SK-N-SH (cell line): ENCODE measurements at regions not wholly inside any gene's neighbourhood (a gene's known extent, or its start where the extent isn't known, plus 50 kb on each side); places are given as distances from the start of the nearest gene placed in this dataset.

Experiments
- CHD2 ChIP-seq: fragments of 150-350 bp; IDR thresholded peaks from 2 replicates; pipeline ENCODE4 v1.6.1; 2018; ENCODE audit warnings: low read length; ENCODE audit not compliant: partially characterized antibody
- CTCF ChIP-seq: fragments of 200-600 bp; sonication (generic); IDR thresholded peaks from 2 replicates; pipeline ENCODE4 v1.6.1; 2017; ENCODE audit warnings: antibody characterized with exemption, mild to moderate bottlenecking, moderate library complexity
- EP300 ChIP-seq, 2 experiments: IDR thresholded peaks; 2 replicates each; pipeline versions ENCODE4 v1.4.0 to v1.6.1; 2012; ENCODE audit warnings: borderline replicate concordance in 1 of 2, low read depth in 1 of 2, low read length in 1 of 2
- MAX ChIP-seq: IDR thresholded peaks from 2 replicates; pipeline ENCODE4 v1.4.0; 2012; ENCODE audit warnings: low read depth
- PBX3 ChIP-seq: IDR thresholded peaks from 2 replicates; pipeline ENCODE4; 2012
- POLR2AphosphoS5 ChIP-seq: IDR thresholded peaks from 2 replicates; pipeline ENCODE4 v1.6.1; 2012; ENCODE audit warnings: low read depth, low read length
- REST ChIP-seq: IDR thresholded peaks from 2 replicates; pipeline ENCODE4 v1.6.1; 2012; ENCODE audit warnings: mild to moderate bottlenecking, low read depth, low read length, moderate library complexity
- RXRA ChIP-seq: IDR thresholded peaks from 2 replicates; pipeline ENCODE4 v1.4.0; 2012; ENCODE audit warnings: low read depth, mild to moderate bottlenecking, borderline replicate concordance
- TCF12 ChIP-seq: IDR thresholded peaks from 2 replicates; pipeline ENCODE4 v1.4.0; 2012

GRCh38 chr3:104820959-104821358, 545.8 kb upstream of the ALCAM start:
- TF ChIP-seq PBX3 (no peak), RXRA (no peak), CHD2 (no peak), CTCF (no peak), EP300 (IDR thresholded peaks at IDR 0.05; ENCODE audit: borderline replicate concordance in 1 of 2, low read depth in 1 of 2, low read length in 1 of 2) (no peak), MAX (no peak), TCF12 (no peak), REST (no peak), POLR2AphosphoS5 (no peak)
